Activated gamma-delta T cell treated with Interleukin-2 at 50 U/mL for 16 hours (primary cell): ENCODE measurements at regions not wholly inside any gene's neighbourhood (a gene's known extent, or its start where the extent isn't known, plus 50 kb on each side); places are given as distances from the start of the nearest gene placed in this dataset.
A peak's percentile ranks its signal among the peaks of the same experiment; 100 is the strongest.

ENCODE experiments used
- DNase-seq: peaks from one replicate; pipeline ENCODE4 v3.0.0-alpha.2; 2020

- DNase-seq = no peak
Measured at GRCh38 chr6:27053738-27054137, 193.8 kb upstream of the PRSS16 start.

GRCh38 chr6:27056615-27057014, 190.9 kb upstream of the PRSS16 start:
- DNase-seq = no peak

- DNase-seq = no peak
Measured at GRCh38 chr6:27059621-27060425, 187.7 kb upstream of the PRSS16 start.

GRCh38 chr6:27061235-27061993, 186.1 kb upstream of the PRSS16 start:
- DNase-seq = no peak

- DNase-seq = no peak
Measured at GRCh38 chr6:27062755-27063154, 184.7 kb upstream of the PRSS16 start.

- DNase-seq = no peak
Measured at GRCh38 chr6:27065183-27065582, 182.3 kb upstream of the PRSS16 start.

GRCh38 chr6:27066381-27066780, 181.1 kb upstream of the PRSS16 start:
- no peak for DNase-seq

GRCh38 chr6:27066802-27067201, 180.7 kb upstream of the PRSS16 start:
- no peak for DNase-seq

GRCh38 chr6:27073441-27073840, 174.1 kb upstream of the PRSS16 start:
- DNase-seq = no peak

GRCh38 chr6:27076116-27076515, 171.4 kb upstream of the PRSS16 start:
- no peak for DNase-seq

- peak; percentile 19 for DNase-seq
Measured at GRCh38 chr6:27078734-27079357, 168.7 kb upstream of the PRSS16 start.

- no peak for DNase-seq
Measured at GRCh38 chr6:27081188-27081587, 166.3 kb upstream of the PRSS16 start.

- DNase-seq = no peak
Measured at GRCh38 chr6:27081931-27082330, 165.6 kb upstream of the PRSS16 start.

- no peak for DNase-seq
Measured at GRCh38 chr6:27088068-27088467, 159.4 kb upstream of the PRSS16 start.

GRCh38 chr6:27091661-27092315, 155.7 kb upstream of the PRSS16 start:
- no peak for DNase-seq

GRCh38 chr6:27092316-27092692, 155.2 kb upstream of the PRSS16 start:
- DNase-seq = no peak

GRCh38 chr6:27095914-27096313, 151.6 kb upstream of the PRSS16 start:
- no peak for DNase-seq

- DNase-seq = peak; percentile 9
Measured at GRCh38 chr6:27096834-27097511, 150.5 kb upstream of the PRSS16 start.

GRCh38 chr6:27098956-27099355, 148.5 kb upstream of the PRSS16 start:
- DNase-seq = no peak

- DNase-seq = no peak
Measured at GRCh38 chr6:27100921-27101320, 146.6 kb upstream of the PRSS16 start.

GRCh38 chr6:27101824-27102223, 145.7 kb upstream of the PRSS16 start:
- no peak for DNase-seq

GRCh38 chr6:27106382-27106781, 141.1 kb upstream of the PRSS16 start:
- no peak for DNase-seq

GRCh38 chr6:27111743-27112142, 135.8 kb upstream of the PRSS16 start:
- no peak for DNase-seq
